Activated naive CD8-positive, alpha-beta T cell treated with anti-CD3 and anti-CD28 coated beads, Interleukin-2, amount 50 U/mL, for 24 hours (primary cell): ENCODE measurements at regions not wholly inside any gene's neighbourhood (a gene's known extent, or its start where the extent isn't known, plus 50 kb on each side); places are given as distances from the start of the nearest gene placed in this dataset.
"Not testable (repeated sequence)": the region's sequence is repeated elsewhere in the genome, so short reads cannot be mapped to it uniquely, and the experiment has no call there.

Source experiments
- ATAC-seq: fragments of 150-1000 bp; cut with Tn5 transposase; one replicate; pipeline ENCODE4 v1.10.0; 2021
- DNase-seq: peaks from one replicate; pipeline ENCODE4 v3.0.0; 2021
- H3K27ac Mint-ChIP-seq: one replicate; pipeline ENCODE4 v1.8.0; 2021; ENCODE audit warnings: mild to moderate bottlenecking, mixed read lengths
- H3K27me3 Mint-ChIP-seq: one replicate; pipeline ENCODE4 v1.8.0; 2021; ENCODE audit warnings: mixed read lengths
- H3K36me3 Mint-ChIP-seq: one replicate; pipeline ENCODE4 v1.8.0; 2021; ENCODE audit warnings: low read depth, mixed read lengths
- H3K4me1 Mint-ChIP-seq: one replicate; pipeline ENCODE4 v1.8.0; 2021; ENCODE audit warnings: mixed read lengths
- H3K4me3 Mint-ChIP-seq: one replicate; pipeline ENCODE4 v1.8.0; 2021; ENCODE audit warnings: mild to moderate bottlenecking, moderate library complexity, mixed read lengths
- H3K9me3 Mint-ChIP-seq: one replicate; pipeline ENCODE4 v1.8.0; 2021; ENCODE audit warnings: mixed read lengths

DNA sequence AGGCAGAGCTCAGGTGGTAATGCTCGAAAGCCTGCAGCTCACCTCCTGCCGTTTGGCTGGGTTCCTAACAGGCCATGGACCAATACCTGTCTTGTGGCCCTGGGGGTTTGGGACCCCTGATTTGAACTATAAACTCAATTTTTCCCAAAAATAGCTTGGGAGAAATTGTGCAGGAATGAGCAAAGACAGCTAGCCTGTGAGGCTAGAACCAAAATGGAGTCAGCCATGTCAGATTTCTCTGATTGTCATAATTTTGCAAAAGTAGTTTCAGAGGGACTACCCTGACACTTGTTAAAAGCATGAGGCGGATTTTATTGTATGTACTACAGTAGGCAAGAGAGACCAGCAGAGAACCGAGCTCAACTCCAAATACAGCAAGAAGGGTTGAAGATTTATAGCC is 91.8 kb downstream of the PPIAL4G start:
- peaks cover 26% of the 10 kb centered on the region for H3K4me1 Mint-ChIP-seq
- not testable (repeated sequence) for H3K4me3 Mint-ChIP-seq, H3K27me3 Mint-ChIP-seq, H3K27ac Mint-ChIP-seq, H3K9me3 Mint-ChIP-seq, ATAC-seq, H3K36me3 Mint-ChIP-seq, DNase-seq

DNA sequence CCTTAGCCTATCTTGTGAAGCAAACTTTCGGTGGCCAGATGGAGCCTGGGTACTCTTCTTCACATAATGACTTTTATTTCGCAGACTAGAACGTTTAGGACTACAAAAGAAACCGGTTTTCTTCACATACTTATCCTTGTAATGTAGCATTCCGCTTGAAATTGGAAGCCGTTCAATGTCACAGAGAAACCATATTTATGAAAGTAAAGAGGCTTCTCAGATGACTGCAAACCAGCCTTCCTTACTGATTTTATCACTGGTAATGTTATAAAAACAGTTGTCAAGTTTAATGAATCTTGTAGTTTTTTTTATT is 94.1 kb downstream of the PPIAL4G start:
- H3K27me3 Mint-ChIP-seq = peaks cover 3% of the 10 kb centered on the region
- ATAC-seq = no peak
- H3K4me3 Mint-ChIP-seq = peak overlapping the region; percentile 86
- H3K4me1 Mint-ChIP-seq = peaks cover 34% of the 10 kb centered on the region
- no peak for DNase-seq
- H3K27ac Mint-ChIP-seq = peak overlapping the region; percentile 100
- H3K9me3 Mint-ChIP-seq = no peaks in the 10 kb centered on the region
- no peaks in the 10 kb centered on the region for H3K36me3 Mint-ChIP-seq

DNA sequence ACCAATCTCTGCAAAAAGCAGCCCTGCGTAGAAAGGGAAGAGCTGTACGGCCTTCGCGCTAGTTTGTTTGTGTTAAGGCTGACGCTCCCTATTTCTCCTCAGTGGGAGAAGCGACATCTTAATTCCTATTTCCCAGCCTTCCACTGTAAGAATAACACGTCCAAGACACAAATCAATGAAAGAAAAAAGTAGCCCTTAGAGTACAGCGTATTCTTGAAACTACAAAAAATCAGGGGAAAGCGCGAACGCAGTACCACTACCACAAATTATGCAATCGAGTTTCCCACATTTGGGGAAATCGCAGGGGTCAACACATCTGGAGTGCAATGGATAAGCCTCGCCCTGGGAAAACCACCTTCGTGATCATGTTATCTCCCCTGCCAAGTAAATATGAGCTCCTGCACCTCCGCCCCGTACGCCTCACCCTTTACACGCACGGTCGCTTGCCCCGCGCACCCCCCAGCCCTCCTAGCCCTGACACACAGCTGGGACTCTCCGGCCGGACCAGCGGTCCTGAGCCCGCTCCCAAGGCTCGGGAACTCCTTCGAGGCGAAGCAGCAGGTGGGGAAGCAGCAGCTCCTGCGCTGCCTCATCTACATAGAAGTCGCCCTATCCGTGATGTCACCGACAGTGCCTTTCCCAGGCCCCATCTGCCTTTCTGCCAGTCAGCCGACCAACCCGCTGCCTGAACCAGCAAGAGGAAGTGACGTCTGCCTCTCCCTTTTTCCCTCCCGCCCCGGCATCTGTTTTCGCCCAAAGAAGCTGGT is 94.7 kb downstream of the PPIAL4G start:
- Mint-ChIP-seq H3K27me3 (peaks cover 3% of the 10 kb centered on the region), H3K27ac (peak overlapping the region; percentile 100), H3K36me3 (no peaks in the 10 kb centered on the region), H3K4me1 (peaks cover 34% of the 10 kb centered on the region), H3K4me3 (peak overlapping the region; percentile 86), H3K9me3 (no peaks in the 10 kb centered on the region)
- ATAC-seq = peak; percentile 82
- peak; percentile 87 for DNase-seq

DNA sequence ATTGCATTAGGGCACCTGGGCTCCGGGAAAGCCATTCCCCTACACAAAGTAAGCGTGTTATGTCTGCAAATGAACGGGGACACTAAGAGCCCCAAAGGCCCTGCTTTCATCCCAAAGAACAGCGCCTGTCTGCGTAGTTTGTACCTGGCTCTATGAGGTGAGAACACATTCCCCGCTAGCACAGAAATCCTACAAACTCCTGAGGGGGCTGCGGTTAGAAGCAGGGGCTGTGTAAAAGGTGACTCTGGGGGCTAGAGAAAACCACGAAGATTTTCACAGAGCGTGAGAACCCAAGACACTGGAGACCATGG is 95.2 kb downstream of the PPIAL4G start:
- Mint-ChIP-seq H3K4me1 (peaks cover 34% of the 10 kb centered on the region), H3K27ac (peak overlapping the region; percentile 100), H3K4me3 (peak overlapping the region; percentile 86)
- not testable (repeated sequence) for H3K9me3 Mint-ChIP-seq, DNase-seq, ATAC-seq, H3K27me3 Mint-ChIP-seq, H3K36me3 Mint-ChIP-seq

DNA sequence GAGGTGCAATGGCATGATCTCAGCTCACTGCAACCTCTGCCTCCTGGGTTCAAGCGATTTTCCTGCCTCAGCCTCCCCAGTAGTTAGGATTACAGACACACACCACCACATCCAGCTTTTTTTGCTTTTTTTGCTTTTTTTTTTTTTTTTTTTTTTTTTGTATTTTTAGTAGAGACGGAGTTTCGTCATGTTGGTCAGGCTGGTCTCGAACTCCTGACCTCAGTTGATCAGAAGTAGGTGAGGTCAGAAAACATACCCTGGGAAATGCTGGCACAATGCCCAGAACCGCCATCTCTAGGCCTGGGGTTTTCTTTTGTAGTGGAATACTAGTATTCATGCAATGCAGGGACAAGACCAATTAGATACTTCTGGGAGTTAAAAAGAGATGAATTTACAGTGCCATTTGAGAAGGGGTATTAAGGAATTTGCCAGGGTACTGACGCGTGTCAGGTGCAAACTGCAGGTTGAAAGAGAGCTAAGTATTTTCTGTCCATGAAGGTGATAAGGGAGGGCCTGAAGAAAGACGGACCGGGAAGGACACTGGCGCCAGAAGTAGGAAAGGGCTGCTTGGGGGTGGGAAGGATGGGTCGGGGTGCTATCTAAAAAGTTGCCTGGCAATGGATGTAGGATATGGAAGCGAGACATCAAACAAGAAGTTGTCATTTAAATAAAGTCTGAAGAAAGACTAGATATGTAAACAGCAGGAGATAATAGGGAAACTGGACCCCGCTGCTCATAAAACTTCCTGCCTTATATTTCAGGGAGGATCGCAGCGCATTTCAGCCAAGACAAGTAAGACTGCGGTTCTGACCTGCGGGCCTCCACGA is 95.8 kb downstream of the PPIAL4G start:
- Mint-ChIP-seq H3K4me1 (peaks cover 34% of the 10 kb centered on the region), H3K27ac (peak overlapping the region; percentile 3)
- H3K27me3 Mint-ChIP-seq, DNase-seq, ATAC-seq, H3K9me3 Mint-ChIP-seq, H3K4me3 Mint-ChIP-seq, H3K36me3 Mint-ChIP-seq: not testable (repeated sequence)

DNA sequence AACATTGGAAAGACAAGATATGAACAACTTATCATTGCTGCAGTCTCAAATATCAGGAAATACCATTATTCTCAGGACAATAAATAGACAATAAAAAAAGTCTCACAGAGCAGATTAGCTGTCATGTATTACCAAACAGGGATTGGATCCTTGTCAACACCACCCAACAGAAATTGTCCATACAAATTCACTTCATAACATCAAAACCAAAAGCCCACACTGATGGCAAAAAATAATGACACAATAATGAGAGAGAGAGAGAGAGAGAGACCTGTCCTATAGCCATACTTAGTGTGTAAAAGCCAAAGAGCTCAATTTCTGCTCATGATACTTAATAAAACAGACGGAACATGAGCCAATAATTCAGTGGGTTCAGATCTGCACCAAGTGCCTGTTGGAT is 96.5 kb downstream of the PPIAL4G start:
- Mint-ChIP-seq H3K36me3 (no peaks in the 10 kb centered on the region), H3K27ac (no peak overlapping the region), H3K27me3 (peaks cover 3% of the 10 kb centered on the region), H3K4me3 (no peak overlapping the region), H3K4me1 (peaks cover 34% of the 10 kb centered on the region), H3K9me3 (no peaks in the 10 kb centered on the region)
- ATAC-seq = no peak
- no peak for DNase-seq

DNA sequence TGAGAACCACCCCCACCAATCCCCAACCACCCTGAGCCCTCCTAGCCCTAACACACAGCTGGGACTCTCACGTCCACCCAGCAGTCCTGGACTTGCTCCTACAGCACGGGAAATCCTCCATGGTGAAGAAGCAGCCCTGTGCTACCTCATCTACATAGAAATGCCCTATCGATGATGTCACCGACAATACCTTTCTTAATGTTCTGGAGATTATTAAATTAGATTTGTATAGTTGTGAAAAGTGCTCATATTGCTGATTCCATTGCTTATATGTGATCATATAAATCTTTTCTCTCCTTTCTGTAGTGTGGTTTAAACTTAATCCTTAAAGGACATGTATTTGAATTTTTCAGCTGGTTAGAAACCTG is 97.1 kb downstream of the PPIAL4G start:
- H3K27ac Mint-ChIP-seq, H3K4me3 Mint-ChIP-seq: not testable (repeated sequence)

DNA sequence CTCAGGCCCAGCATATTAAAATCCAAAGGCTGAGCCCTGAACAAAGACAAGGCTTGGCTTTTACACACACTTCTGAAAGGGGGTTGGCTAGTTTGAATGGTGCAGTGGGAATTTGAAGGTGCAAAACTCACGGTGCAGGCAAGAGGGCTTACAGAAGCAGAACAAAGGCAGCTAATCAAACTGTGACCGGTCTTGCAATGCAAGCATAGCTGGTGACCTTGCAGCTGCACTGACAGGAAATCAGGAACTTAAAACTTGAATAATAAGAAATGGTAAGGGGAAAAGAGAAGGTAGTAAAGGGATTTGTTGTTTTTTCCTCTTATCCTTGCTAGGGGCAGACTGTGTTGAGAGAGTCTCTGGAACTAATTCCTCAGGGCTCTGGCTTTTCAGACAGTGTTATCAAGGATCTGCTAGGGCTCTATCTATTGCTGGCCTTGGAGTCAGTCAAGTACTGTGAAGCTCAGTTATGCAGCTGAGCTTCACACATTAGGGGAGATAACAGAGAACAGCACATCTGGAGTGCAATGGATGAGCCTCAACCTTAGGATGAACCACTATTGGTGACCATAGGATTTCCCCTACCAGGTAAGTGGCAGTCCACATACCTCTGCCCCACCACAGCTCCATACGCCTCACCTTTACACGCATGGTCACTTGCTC is 97.6 kb downstream of the PPIAL4G start:
- no peak overlapping the region for H3K27ac Mint-ChIP-seq
- H3K4me3 Mint-ChIP-seq = no peak overlapping the region

More for the DNA sequence above, 97.1 kb downstream of the PPIAL4G start:
- not testable (repeated sequence) for ATAC-seq, H3K27me3 Mint-ChIP-seq, DNase-seq, H3K36me3 Mint-ChIP-seq, H3K9me3 Mint-ChIP-seq
- H3K4me1 Mint-ChIP-seq = peaks cover 34% of the 10 kb centered on the region

DNA sequence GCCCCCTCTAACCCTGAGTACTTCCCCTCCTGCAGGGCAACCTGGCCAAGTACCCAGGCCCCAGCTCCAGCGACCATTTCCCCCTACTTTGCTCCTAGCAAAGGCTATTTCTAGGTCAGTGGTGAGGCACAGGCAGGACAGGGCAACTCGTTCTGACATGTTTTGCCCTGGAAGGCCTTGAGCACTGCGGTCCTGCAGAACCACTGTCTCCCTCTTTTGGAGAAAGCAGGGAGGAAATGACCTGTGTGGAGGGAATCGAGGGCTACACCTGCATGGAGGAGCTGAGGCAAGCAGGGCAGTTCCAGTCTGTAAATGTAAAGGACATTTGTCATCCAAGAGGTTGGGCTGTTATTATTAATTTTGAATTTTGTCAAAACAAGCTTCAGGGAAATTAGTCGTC is 99.1 kb downstream of the PPIAL4G start:
- DNase-seq = no peak
- H3K9me3 Mint-ChIP-seq = no peaks in the 10 kb centered on the region
- no peak for ATAC-seq
- H3K27ac Mint-ChIP-seq = no peak overlapping the region
- peaks cover 27% of the 10 kb centered on the region for H3K4me1 Mint-ChIP-seq
- peaks cover 3% of the 10 kb centered on the region for H3K27me3 Mint-ChIP-seq
- no peaks in the 10 kb centered on the region for H3K36me3 Mint-ChIP-seq
- no peak overlapping the region for H3K4me3 Mint-ChIP-seq

More for the DNA sequence above, 97.6 kb downstream of the PPIAL4G start:
- Mint-ChIP-seq H3K27me3 (peaks cover 3% of the 10 kb centered on the region), H3K9me3 (no peaks in the 10 kb centered on the region), H3K4me1 (peaks cover 34% of the 10 kb centered on the region), H3K36me3 (no peaks in the 10 kb centered on the region)
- DNase-seq (no peak), ATAC-seq (no peak)

DNA sequence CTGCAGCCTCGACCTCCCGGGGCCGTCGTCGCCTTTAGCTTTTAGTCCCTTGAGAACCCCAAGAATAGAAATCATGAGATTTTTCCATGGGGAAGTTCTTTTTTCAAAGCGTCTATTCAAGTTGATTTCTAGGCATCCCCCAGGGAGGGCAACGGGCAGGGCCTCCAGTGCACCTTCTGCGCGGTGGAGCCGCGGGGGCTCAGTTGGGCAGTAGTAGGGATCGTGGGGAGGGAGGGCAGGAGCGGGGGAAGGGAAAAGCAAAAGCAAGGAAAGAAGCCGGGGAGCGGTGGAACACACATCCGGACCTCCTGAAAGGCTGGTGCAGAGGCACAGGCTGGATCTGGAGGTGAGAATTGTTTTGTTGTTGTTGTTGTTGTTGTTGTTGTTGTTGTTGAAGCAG is 103.4 kb downstream of the PPIAL4G start:
- no peak for ATAC-seq
- Mint-ChIP-seq H3K9me3 (no peaks in the 10 kb centered on the region), H3K36me3 (no peaks in the 10 kb centered on the region), H3K4me1 (no peaks in the 10 kb centered on the region), H3K27me3 (no peaks in the 10 kb centered on the region), H3K4me3 (no peak overlapping the region), H3K27ac (no peak overlapping the region)
- DNase-seq = no peak

DNA sequence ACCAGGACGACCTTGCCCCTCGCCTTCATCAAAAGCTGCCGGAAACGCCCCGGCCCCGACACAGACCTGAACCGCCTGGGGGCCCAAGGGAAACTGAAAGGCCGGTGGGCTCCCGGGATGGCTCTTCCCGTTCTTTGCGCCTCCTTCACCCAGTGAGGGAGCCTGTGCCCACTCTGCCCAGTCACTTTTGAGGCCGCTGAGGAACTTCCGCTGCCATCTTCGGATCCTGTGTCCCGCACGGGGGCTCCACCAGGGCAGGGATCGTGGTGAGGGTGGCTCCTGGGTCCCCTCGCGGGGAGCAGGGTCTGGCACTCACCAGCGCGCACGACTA is 104.0 kb downstream of the PPIAL4G start:
- peaks cover under 1% of the 10 kb centered on the region for H3K4me1 Mint-ChIP-seq
- no peaks in the 10 kb centered on the region for H3K9me3 Mint-ChIP-seq
- no peaks in the 10 kb centered on the region for H3K36me3 Mint-ChIP-seq
- no peak overlapping the region for H3K27ac Mint-ChIP-seq
- H3K4me3 Mint-ChIP-seq = no peak overlapping the region
- ATAC-seq (no peak), DNase-seq (no peak)
- H3K27me3 Mint-ChIP-seq = no peaks in the 10 kb centered on the region

DNA sequence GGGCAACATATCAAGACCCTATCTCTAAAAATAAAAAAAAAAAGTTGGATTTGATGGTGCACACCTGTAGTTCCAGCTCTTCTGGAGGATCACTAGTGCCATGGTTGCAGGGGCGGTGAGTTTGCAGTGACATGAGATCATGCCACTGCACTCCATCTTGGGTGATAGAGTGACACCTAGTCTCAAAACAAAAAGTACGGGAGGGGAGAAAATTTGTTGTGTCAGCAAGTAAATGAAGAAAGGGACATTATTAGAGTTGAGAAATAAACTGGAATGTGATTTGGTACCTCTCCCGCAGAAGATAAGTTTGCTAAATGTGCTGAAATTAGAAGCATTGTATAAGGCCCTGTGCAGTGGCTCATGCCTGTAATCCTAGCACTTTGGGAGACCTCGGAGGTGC is 105.1 kb downstream of the PPIAL4G start:
- H3K4me1 Mint-ChIP-seq = peaks cover 11% of the 10 kb centered on the region
- not testable (repeated sequence) for ATAC-seq, H3K27me3 Mint-ChIP-seq, H3K4me3 Mint-ChIP-seq, H3K36me3 Mint-ChIP-seq, H3K9me3 Mint-ChIP-seq, H3K27ac Mint-ChIP-seq, DNase-seq

DNA sequence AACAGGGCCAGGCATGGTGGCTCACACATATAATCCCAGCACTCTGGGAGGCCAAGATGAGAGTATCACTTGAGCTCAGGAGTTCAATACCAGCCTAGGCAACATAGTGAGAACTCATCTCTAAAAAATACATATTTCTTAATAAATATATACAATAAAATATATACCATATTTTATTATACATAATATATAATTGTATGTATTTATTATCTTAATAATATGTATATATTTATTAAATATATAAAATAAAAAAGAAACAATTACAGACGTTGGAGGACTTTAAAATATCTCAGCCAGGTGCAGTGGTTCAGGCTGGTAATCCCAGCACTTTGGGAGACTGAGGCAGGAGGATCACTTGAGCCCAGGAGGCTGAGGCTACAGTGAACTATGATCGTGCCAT is 106.1 kb downstream of the PPIAL4G start:
- not testable (repeated sequence) for H3K4me3 Mint-ChIP-seq, DNase-seq, H3K36me3 Mint-ChIP-seq, H3K9me3 Mint-ChIP-seq, H3K27me3 Mint-ChIP-seq, ATAC-seq, H3K27ac Mint-ChIP-seq
- peaks cover 20% of the 10 kb centered on the region for H3K4me1 Mint-ChIP-seq

DNA sequence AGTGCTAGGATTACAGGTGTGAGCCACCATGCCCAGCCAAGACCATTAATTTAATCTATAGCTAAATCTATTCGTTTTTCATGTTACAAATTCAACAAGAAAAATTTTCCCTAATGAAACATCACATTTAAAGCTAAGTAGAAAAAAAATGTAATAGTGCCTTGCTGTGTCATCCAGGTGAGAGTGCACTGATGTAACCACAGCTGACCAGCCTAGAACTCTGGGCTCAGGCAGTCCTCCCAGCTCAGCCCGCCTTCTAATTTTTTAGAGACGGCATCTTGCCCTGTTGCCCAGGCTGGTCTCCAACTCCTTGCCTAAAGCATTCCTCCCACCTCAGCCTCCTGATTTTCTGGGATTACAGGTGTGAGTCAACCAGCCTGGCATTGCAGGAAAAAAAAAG is 109.0 kb downstream of the PPIAL4G start:
- Mint-ChIP-seq H3K36me3 (no peaks in the 10 kb centered on the region), H3K4me3 (no peak overlapping the region), H3K4me1 (peaks cover 46% of the 10 kb centered on the region), H3K27ac (peak overlapping the region; percentile 91), H3K27me3 (no peaks in the 10 kb centered on the region), H3K9me3 (no peaks in the 10 kb centered on the region)
- no peak for DNase-seq
- ATAC-seq = no peak
